WERI-Rb-1 (cell line): ENCODE measurements at regions not wholly inside any gene's neighbourhood (a gene's known extent, or its start where the extent isn't known, plus 50 kb on each side); places are given as distances from the start of the nearest gene placed in this dataset.

ENCODE experiments used
- DNase-seq: peaks from one replicate; pipeline ENCODE4 v3.0.0-alpha.2; 2020
- H3K27ac ChIP-seq: fragments of 250-450 bp; sonication (Bioruptor Pico); 2 replicates; pipeline ENCODE4 v1.5.1; 2020; ENCODE audit warnings: mild to moderate bottlenecking, moderate library complexity
- H3K27me3 ChIP-seq: fragments of 250-450 bp; sonication (Bioruptor Pico); 2 replicates; pipeline ENCODE4 v1.5.1; 2021; ENCODE audit warnings: mild to moderate bottlenecking, low read depth, moderate library complexity; ENCODE audit not compliant: insufficient read depth, severe bottlenecking
- H3K36me3 ChIP-seq: fragments of 250-450 bp; sonication (Bioruptor Pico); 2 replicates; pipeline ENCODE4 v1.5.1; 2020; ENCODE audit warnings: mild to moderate bottlenecking, moderate library complexity
- H3K4me3 ChIP-seq: 2 replicates; pipeline ENCODE4 v1.5.1; 2011; ENCODE audit warnings: low read depth, mild to moderate bottlenecking, control low read depth, low read length
- H3K9me3 ChIP-seq: fragments of 250-450 bp; sonication (Bioruptor Pico); 2 replicates; pipeline ENCODE4 v1.5.1; 2021; ENCODE audit warnings: mild to moderate bottlenecking, moderate library complexity; ENCODE audit not compliant: severe bottlenecking
- TF ChIP-seq, protein P1 (sequence below): IDR thresholded peaks from 2 replicates; pipeline ENCODE4 v1.5.1; 2011; ENCODE audit warnings: low read depth, mild to moderate bottlenecking, control low read depth, inconsistent platforms, low read length

DNA sequence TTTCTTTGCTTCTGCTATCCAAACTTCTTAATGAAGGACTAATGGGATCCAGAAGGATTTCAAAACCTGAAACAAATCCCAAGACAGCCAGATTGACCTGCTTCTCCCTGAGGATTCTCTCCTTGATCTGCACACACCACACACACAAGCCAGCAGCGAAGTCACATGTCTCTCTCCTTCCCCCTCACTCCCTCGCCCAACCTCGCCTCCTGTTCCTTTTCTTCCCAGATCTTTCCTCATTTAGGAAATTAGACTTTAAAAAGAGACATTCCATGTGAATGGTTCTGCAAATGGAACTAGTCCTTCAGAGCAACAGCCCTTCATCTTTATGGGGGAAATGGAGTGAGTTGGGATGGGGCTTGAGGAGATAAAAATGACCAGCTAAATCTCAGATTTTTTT, 639.1 kb upstream of the SETBP1 start:
- H3K27me3 ChIP-seq = peaks cover 62% of the 10 kb centered on the region
- TF ChIP-seq, protein P1, sequence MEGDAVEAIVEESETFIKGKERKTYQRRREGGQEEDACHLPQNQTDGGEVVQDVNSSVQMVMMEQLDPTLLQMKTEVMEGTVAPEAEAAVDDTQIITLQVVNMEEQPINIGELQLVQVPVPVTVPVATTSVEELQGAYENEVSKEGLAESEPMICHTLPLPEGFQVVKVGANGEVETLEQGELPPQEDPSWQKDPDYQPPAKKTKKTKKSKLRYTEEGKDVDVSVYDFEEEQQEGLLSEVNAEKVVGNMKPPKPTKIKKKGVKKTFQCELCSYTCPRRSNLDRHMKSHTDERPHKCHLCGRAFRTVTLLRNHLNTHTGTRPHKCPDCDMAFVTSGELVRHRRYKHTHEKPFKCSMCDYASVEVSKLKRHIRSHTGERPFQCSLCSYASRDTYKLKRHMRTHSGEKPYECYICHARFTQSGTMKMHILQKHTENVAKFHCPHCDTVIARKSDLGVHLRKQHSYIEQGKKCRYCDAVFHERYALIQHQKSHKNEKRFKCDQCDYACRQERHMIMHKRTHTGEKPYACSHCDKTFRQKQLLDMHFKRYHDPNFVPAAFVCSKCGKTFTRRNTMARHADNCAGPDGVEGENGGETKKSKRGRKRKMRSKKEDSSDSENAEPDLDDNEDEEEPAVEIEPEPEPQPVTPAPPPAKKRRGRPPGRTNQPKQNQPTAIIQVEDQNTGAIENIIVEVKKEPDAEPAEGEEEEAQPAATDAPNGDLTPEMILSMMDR = no peak
- no peaks in the 10 kb centered on the region for H3K36me3 ChIP-seq
- no peaks in the 10 kb centered on the region for H3K9me3 ChIP-seq
- no peak overlapping the region for H3K4me3 ChIP-seq
- H3K27ac ChIP-seq = no peak overlapping the region
- DNase-seq = no peak

DNA sequence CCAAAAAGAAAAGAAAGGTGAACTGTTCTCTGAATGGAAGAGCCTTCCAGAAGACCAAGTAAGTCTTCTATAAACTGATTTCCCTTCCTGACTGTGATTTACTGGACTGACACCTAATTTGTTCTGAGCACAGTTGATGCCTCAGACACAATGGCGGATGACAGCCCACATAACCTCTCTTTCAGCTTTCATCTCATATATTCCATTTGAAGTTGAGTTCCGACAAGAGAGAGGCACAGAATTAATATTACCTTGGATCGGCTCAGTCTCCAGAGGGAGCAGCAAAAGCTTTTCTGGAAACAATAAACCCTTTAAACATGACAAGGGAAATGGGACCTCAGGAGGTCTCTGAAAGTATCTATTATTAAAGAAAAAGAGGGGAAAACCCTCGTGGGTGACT, 638.7 kb upstream of the SETBP1 start:
- DNase-seq = no peak
- peaks cover 65% of the 10 kb centered on the region for H3K27me3 ChIP-seq
- no peak overlapping the region for H3K27ac ChIP-seq
- no peak overlapping the region for H3K4me3 ChIP-seq
- TF ChIP-seq, protein P1 = no peak
- no peaks in the 10 kb centered on the region for H3K36me3 ChIP-seq
- H3K9me3 ChIP-seq = no peaks in the 10 kb centered on the region

DNA sequence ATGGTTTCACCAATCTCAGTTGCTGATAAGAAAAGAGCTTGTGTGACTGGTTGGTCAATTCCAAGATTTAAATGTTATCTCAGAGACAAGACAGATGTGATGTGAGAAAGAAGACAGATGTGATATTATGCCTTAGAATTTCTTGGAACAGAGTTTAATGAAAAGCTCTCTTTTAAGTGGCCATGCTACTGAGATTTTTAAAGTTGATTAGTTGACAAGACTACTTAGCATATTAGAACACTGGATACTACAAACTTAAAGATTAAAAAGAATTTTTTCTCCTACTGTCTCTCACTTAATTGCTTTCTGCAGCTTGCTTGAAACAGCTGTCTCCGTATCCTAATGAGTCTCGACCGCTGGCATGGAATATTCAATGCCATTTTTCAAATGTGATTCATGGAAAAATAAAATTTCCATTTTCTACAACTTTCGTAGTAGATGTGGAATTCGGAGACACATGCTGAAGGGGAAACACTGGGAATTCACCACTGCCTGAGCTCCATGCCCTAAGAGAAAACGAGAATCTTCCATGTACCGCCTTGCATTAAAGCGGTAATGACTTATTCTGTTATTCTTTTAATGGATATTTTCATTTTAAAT, 634.2 kb upstream of the SETBP1 start:
- Histone ChIP-seq H3K4me3 (no peak overlapping the region), H3K36me3 (no peaks in the 10 kb centered on the region), H3K9me3 (no peaks in the 10 kb centered on the region), H3K27ac (no peak overlapping the region), H3K27me3 (peaks cover 66% of the 10 kb centered on the region)
- no peak for DNase-seq
- TF ChIP-seq, protein P1 = no peak

DNA sequence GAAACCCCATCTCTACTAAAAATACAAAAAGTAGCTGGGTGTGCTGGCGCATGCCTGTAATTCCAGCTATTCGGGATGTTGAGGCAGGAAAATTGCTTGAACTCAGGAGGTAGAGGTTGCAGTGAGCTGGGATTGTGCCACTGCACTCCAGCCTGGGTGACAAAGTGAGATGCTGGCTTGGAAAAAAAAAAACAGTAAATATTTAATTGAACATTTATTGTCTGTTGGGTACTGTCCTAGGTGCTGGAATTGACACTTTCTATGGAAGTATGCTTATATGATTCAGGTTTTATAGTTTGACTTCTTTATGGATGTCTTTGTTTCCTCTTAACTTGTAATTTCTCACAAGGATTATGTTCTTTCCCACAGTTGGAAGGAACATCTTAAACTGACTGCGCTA, 633.1 kb upstream of the SETBP1 start:
- Histone ChIP-seq H3K27me3 (peaks cover 63% of the 10 kb centered on the region), H3K4me3 (no peak overlapping the region), H3K27ac (no peak overlapping the region), H3K9me3 (no peaks in the 10 kb centered on the region), H3K36me3 (no peaks in the 10 kb centered on the region)
- TF ChIP-seq, protein P1 = no peak
- no peak for DNase-seq

DNA sequence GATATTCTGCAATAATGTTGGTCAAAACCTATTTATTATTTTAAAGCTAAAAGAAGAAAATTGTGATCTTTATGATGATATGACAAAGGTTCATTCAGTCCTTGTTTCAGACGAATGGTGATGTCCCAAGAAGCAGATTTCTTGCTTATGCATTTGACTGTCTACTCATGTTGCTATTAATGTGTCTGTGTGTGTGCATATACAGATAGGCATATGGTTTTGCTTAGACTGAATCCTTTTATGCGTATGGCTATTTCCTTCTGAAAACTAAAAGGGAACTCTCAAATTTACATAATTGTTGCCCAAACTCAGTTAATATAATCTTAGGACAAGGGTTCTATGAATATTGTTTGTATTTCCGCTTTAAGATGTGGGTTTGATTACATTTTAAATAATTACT, 632.3 kb upstream of the SETBP1 start:
- Histone ChIP-seq H3K4me3 (no peak overlapping the region), H3K27ac (no peak overlapping the region), H3K9me3 (no peaks in the 10 kb centered on the region), H3K36me3 (no peaks in the 10 kb centered on the region), H3K27me3 (peaks cover 63% of the 10 kb centered on the region)
- TF ChIP-seq, protein P1 = no peak
- no peak for DNase-seq

DNA sequence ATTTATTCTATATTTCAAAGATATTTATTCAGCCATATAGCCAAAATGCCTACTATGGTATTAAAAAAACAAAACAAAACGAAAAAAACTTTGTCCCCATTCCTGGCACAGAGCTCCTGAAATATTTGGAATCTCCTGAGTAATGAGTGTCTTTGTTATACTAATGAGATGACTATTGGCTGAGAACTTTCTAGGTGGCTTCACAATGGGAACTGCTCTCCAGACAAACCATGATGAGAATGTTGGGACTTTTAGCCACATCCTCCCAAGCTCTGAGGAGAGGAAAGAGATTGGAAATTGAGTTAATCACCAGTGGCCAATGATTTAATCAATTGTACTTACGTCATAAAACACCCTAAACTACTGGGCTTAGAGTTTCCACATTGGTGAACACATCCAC, 631.8 kb upstream of the SETBP1 start:
- peaks cover 63% of the 10 kb centered on the region for H3K27me3 ChIP-seq
- DNase-seq = no peak
- H3K9me3 ChIP-seq = no peaks in the 10 kb centered on the region
- TF ChIP-seq, protein P1 = no peak
- no peak overlapping the region for H3K27ac ChIP-seq
- no peaks in the 10 kb centered on the region for H3K36me3 ChIP-seq
- no peak overlapping the region for H3K4me3 ChIP-seq
